ENCODE measurements at regions not wholly inside any gene's neighbourhood (a gene's known extent, or its start where the extent isn't known, plus 50 kb on each side); places are given as distances from the start of the nearest gene placed in this dataset.

DNA sequence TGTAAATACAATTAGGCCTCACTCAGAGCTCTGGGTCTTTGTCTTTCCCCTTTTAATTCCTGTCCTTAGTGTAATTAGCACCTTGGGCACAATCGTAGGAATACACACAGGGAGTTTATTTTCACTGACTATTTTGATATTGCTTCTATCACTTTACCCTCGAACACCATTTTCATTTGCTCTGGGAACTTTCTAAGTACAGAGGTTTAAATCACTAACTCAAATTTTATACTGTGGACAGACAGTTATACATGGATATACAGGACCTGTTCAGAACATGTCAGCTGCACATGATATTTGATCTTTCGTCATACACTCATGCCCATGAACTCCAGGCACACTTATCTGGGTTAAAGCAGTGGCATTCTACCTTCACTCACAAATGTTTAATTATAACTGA is 217.8 kb upstream of the TMEM161B start:
- H3K27ac Mint-ChIP-seq (ENCODE audit: unreplicated experiment) = no peak overlapping the region
- no peaks in the 10 kb centered on the region for H3K9me3 Mint-ChIP-seq (ENCODE audit: low read depth)
- H3K4me1 Mint-ChIP-seq (ENCODE audit: low read depth) = no peaks in the 10 kb centered on the region
- no peak overlapping the region for H3K4me3 Mint-ChIP-seq (ENCODE audit: unreplicated experiment)
- TF ChIP-seq, protein P1, sequence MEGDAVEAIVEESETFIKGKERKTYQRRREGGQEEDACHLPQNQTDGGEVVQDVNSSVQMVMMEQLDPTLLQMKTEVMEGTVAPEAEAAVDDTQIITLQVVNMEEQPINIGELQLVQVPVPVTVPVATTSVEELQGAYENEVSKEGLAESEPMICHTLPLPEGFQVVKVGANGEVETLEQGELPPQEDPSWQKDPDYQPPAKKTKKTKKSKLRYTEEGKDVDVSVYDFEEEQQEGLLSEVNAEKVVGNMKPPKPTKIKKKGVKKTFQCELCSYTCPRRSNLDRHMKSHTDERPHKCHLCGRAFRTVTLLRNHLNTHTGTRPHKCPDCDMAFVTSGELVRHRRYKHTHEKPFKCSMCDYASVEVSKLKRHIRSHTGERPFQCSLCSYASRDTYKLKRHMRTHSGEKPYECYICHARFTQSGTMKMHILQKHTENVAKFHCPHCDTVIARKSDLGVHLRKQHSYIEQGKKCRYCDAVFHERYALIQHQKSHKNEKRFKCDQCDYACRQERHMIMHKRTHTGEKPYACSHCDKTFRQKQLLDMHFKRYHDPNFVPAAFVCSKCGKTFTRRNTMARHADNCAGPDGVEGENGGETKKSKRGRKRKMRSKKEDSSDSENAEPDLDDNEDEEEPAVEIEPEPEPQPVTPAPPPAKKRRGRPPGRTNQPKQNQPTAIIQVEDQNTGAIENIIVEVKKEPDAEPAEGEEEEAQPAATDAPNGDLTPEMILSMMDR (IDR thresholded peaks at IDR 0.05) = no peak
- H3K27me3 Mint-ChIP-seq (ENCODE audit: low read depth) = peaks cover 7% of the 10 kb centered on the region
- no peaks in the 10 kb centered on the region for H3K36me3 Mint-ChIP-seq (ENCODE audit: low read depth)
- DNase-seq (ENCODE audit: low spot score) = no peak

DNA sequence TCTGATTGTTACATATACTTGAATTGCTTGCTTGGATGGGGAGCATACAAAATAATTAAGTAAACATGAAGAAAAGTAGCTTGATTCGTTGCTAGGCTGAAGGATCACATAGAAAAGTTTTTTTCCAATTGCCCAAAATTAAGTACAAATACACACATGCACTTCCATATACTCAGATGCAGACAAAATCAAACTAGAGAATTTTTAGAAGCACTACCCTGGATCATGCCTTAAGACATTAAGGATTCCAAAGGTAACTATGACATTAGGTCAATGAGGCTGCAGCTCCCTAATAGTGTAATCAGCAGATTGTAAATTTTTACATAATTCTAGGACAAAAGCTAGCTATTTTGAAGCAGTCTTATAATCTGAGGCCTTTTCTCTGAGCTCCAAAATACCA is 216.9 kb upstream of the TMEM161B start:
- TF ChIP-seq, protein P1 (IDR thresholded peaks at IDR 0.05) = no peak
- H3K9me3 Mint-ChIP-seq (ENCODE audit: low read depth) = no peaks in the 10 kb centered on the region

DNA sequence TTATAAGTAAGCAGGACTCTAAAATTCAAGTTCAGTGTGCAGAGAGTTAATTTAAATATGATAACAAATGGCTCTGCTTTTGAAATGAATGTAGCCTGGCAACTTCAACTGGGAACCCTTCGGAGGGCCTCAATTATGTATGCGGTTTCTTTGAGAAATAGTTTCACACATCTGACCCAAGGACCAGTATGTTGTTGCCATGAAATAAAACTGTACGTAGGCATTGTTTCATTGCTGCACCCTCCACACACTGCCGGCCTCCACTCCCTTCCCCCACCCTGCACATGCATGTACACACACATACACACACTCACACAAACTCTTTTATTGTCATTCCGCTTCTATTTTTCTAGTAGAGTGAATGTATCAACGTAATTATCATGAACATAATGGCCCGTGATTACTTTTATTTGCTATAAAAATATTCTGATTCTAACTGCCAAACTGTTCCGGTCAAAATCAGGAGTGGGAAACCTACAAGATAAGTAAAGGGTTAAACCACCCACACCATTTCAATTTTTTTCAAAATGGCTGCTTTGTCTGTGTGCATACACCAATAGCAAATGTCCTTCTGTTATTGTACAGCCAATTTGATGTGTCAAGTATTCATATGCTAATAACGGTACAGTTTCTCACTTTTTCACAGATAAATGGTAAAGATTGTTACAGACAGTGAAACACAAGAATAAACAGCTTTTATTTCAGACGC is 215.5 kb upstream of the TMEM161B start:
- H3K27ac Mint-ChIP-seq (ENCODE audit: unreplicated experiment) = no peak overlapping the region
- H3K4me1 Mint-ChIP-seq (ENCODE audit: low read depth) = no peaks in the 10 kb centered on the region
- no peak overlapping the region for H3K4me3 Mint-ChIP-seq (ENCODE audit: unreplicated experiment)
- TF ChIP-seq, protein P1 (IDR thresholded peaks at IDR 0.05) = no peak
- peaks cover 4% of the 10 kb centered on the region for H3K27me3 Mint-ChIP-seq (ENCODE audit: low read depth)
- H3K36me3 Mint-ChIP-seq (ENCODE audit: low read depth) = no peaks in the 10 kb centered on the region
- DNase-seq (ENCODE audit: low spot score) = no peak
- H3K9me3 Mint-ChIP-seq (ENCODE audit: low read depth) = no peaks in the 10 kb centered on the region

More for the DNA sequence above, 216.9 kb upstream of the TMEM161B start:
- Mint-ChIP-seq H3K27me3 (ENCODE audit: low read depth) (peaks cover 7% of the 10 kb centered on the region), H3K27ac (ENCODE audit: unreplicated experiment) (no peak overlapping the region), H3K4me3 (ENCODE audit: unreplicated experiment) (no peak overlapping the region), H3K36me3 (ENCODE audit: low read depth) (no peaks in the 10 kb centered on the region), H3K4me1 (ENCODE audit: low read depth) (no peaks in the 10 kb centered on the region)
- no peak for DNase-seq (ENCODE audit: low spot score)

DNA sequence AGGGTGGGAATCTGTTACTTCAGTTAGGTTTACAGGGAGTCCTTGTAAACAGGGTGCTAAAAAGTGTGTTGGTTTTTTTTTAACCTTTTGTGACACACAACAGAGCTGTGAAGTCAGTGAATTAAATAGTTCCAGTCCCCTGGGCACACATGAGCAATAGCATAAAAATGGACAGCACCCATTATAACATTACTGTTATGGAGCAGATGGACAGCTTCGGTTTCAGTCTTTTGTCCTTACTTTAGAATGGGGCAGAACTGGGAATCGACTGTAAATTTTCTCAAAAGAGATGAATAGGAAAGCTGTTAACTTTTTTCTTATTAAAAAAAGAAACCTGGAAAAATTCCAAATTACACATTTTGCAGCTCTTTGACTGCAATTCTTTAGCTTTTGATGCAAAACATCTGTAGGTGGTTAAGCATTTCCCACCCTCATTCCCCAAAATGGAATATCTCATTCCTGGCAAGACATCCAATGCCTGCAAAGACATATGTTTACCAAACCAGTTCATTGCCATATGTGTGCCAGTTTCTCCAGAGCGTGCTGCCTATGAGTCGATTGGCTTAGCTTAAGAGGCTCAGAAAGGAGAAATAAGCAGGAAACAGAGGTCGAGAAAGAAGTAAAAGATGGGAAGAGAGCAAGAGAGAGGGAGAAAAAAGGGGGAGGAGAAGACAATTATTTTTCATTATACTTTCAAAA is 212.3 kb upstream of the TMEM161B start:
- peaks cover 4% of the 10 kb centered on the region for H3K27me3 Mint-ChIP-seq (ENCODE audit: low read depth)

DNA sequence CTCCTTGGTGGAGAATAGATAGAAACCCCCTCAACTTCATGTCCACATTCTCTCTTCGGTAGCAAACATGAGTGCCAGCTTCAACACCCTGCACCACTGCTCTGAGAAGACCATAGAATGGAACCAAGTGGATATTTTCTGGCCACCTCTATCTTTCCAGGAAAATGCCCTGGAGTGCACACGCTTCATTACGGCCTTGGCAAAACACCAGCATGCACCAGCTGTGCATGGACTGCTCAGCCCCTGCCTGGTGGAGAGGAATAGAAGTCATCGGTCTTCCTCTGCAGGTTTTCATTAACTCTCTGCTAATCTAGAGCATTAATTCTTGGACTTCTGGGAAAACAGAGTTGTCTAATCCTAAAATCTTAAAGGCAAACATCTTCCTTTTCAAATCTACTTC is 211.6 kb upstream of the TMEM161B start:
- Mint-ChIP-seq H3K9me3 (ENCODE audit: low read depth) (no peaks in the 10 kb centered on the region), H3K27me3 (ENCODE audit: low read depth) (peaks cover 4% of the 10 kb centered on the region), H3K4me3 (ENCODE audit: unreplicated experiment) (no peak overlapping the region), H3K4me1 (ENCODE audit: low read depth) (no peaks in the 10 kb centered on the region), H3K27ac (ENCODE audit: unreplicated experiment) (no peak overlapping the region), H3K36me3 (ENCODE audit: low read depth) (no peaks in the 10 kb centered on the region)
- TF ChIP-seq, protein P1 (IDR thresholded peaks at IDR 0.05) = no peak
- no peak for DNase-seq (ENCODE audit: low spot score)

More for the DNA sequence above, 212.3 kb upstream of the TMEM161B start:
- no peak overlapping the region for H3K27ac Mint-ChIP-seq (ENCODE audit: unreplicated experiment)
- H3K4me1 Mint-ChIP-seq (ENCODE audit: low read depth) = no peaks in the 10 kb centered on the region
- DNase-seq (ENCODE audit: low spot score) = no peak
- H3K4me3 Mint-ChIP-seq (ENCODE audit: unreplicated experiment) = no peak overlapping the region
- H3K36me3 Mint-ChIP-seq (ENCODE audit: low read depth) = no peaks in the 10 kb centered on the region
- H3K9me3 Mint-ChIP-seq (ENCODE audit: low read depth) = no peaks in the 10 kb centered on the region
- TF ChIP-seq, protein P1 (IDR thresholded peaks at IDR 0.05) = no peak
